PC-9 (cell line): ENCODE measurements at regions not wholly inside any gene's neighbourhood (a gene's known extent, or its start where the extent isn't known, plus 50 kb on each side); places are given as distances from the start of the nearest gene placed in this dataset.

Source experiments
- BruUV-seq: library from RNA; stranded (reverse); fragments of 400-500 nt; replicated peaks from 2 replicates; lab custom pipeline; 2021; lab: Mats Ljungman, UMichigan
- CTCF ChIA-PET: fragments of 300-600 bp; sonication (Branson Sonifier 250); formaldehyde crosslinking; loops from one replicate; lab custom pipeline; 2022; ENCODE audit warnings: antibody characterized with exemption; lab: Charles Lee
- POLR2A ChIA-PET: fragments of 300-600 bp; sonication (Branson Sonifier 250); formaldehyde crosslinking; loops from one replicate; lab custom pipeline; 2022; ENCODE audit warnings: antibody characterized with exemption; ENCODE audit not compliant: unreplicated experiment; lab: Charles Lee
- DNase-seq, 2 experiments: peaks; one replicate each; pipeline versions ENCODE4 v3.0.0 to v3.0.0-alpha.2; 2015 to 2022; ENCODE audit warnings: mixed read lengths in 1 of 2
- H2AFZ ChIP-seq: fragments of 200-600 bp; sonication (generic); 2 replicates; pipeline ENCODE4 v1.8.1; 2017; ENCODE audit warnings: antibody characterized with exemption
- H3F3A ChIP-seq: fragments of 200-600 bp; sonication (generic); 2 replicates; pipeline ENCODE4 v1.8.1; 2017; ENCODE audit warnings: antibody characterized with exemption, mild to moderate bottlenecking, low read depth; ENCODE audit not compliant: insufficient read depth
- H3K27ac ChIP-seq: fragments of 200-600 bp; sonication (generic); 2 replicates; pipeline ENCODE4 v1.6.1; 2016; ENCODE audit warnings: mixed run types
- H3K27me3 ChIP-seq: fragments of 200-600 bp; sonication (generic); 2 replicates; pipeline ENCODE4 v1.6.1; 2016; ENCODE audit warnings: low read depth, mixed run types; ENCODE audit not compliant: insufficient read depth
- H3K36me3 ChIP-seq: fragments of 200-600 bp; sonication (generic); 2 replicates; pipeline ENCODE4 v1.6.1; 2016; ENCODE audit warnings: low read depth, mixed run types
- H3K4me1 ChIP-seq: fragments of 200-600 bp; sonication (generic); replicated peaks from 2 replicates; pipeline ENCODE4 v1.6.1; 2016; ENCODE audit warnings: mixed run types; ENCODE audit not compliant: insufficient read depth
- H3K4me2 ChIP-seq: fragments of 200-600 bp; sonication (generic); 2 replicates; pipeline ENCODE4 v1.6.1; 2017; ENCODE audit warnings: mixed run types
- H3K4me3 ChIP-seq: fragments of 200-600 bp; sonication (generic); 2 replicates; pipeline ENCODE4 v1.6.1; 2016; ENCODE audit warnings: mixed run types
- H3K79me2 ChIP-seq: fragments of 200-600 bp; sonication (generic); 2 replicates; pipeline ENCODE4 v1.6.1; 2017; ENCODE audit warnings: low read depth, mixed run types
- H3K9me2 ChIP-seq: fragments of 200-600 bp; sonication (generic); 2 replicates; pipeline ENCODE4 v1.8.1; 2017; ENCODE audit warnings: mild to moderate bottlenecking; ENCODE audit not compliant: insufficient read depth
- H3K9me3 ChIP-seq: fragments of 200-600 bp; sonication (generic); 2 replicates; pipeline ENCODE4 v1.8.1; 2016; ENCODE audit warnings: low read depth; ENCODE audit not compliant: insufficient read depth
- H4K20me1 ChIP-seq: fragments of 200-600 bp; sonication (generic); 2 replicates; pipeline ENCODE4 v1.8.1; 2017; ENCODE audit not compliant: insufficient read depth
- CTCF ChIP-seq: fragments of 200-600 bp; sonication (generic); conservative IDR thresholded peaks from 2 replicates; pipeline ENCODE4 v1.6.1; 2017; ENCODE audit warnings: mixed run types, antibody characterized with exemption, mild to moderate bottlenecking, moderate library complexity
- EZH2 ChIP-seq: fragments of 200-600 bp; sonication (generic); IDR thresholded peaks from 2 replicates; pipeline ENCODE4 v1.8.0; 2017; ENCODE audit warnings: antibody characterized with exemption, low read depth
- intact Hi-C: fragments of 100-400 bp; cut with micrococcal nuclease; formaldehyde crosslinking; loops from one replicate; pipeline ENCODE4 v1.10.0; 2022; ENCODE audit not compliant: unreplicated experiment

GRCh38 chr18:44503854-44504253 lies 176.8 kb upstream of the SETBP1 start:
- no peak overlapping the region for H3K4me3 ChIP-seq
- H3K27me3 ChIP-seq: no peaks in the 10 kb centered on the region
- no peaks in the 10 kb centered on the region for H4K20me1 ChIP-seq
- no peak overlapping the region for H3K4me2 ChIP-seq
- intact Hi-C loops: no loop called here
- H3K36me3 ChIP-seq: no peaks in the 10 kb centered on the region
- TF ChIP-seq CTCF: no peak
- TF ChIP-seq EZH2: no peak
- CTCF ChIA-PET: no interaction called here
- POLR2A ChIA-PET: no interaction called here
- H3K9me2 ChIP-seq: no peaks in the 10 kb centered on the region
- no peaks in the 10 kb centered on the region for H3K79me2 ChIP-seq
- H3F3A ChIP-seq: no peaks in the 10 kb centered on the region
- H2AFZ ChIP-seq: no peak overlapping the region
- H3K9me3 ChIP-seq: no peaks in the 10 kb centered on the region
- no peak overlapping the region for H3K27ac ChIP-seq
- BruUV-seq: no TSS peak
- no peaks in the 10 kb centered on the region for H3K4me1 ChIP-seq
- DNase-seq: no peak

- H2AFZ ChIP-seq: no peak overlapping the region
- H3K27ac ChIP-seq: no peak overlapping the region
- no TSS peak for BruUV-seq
- H3K36me3 ChIP-seq: no peaks in the 10 kb centered on the region
- POLR2A ChIA-PET: no interaction called here
- no peaks in the 10 kb centered on the region for H4K20me1 ChIP-seq
- no peak overlapping the region for H3K4me3 ChIP-seq
- no peak overlapping the region for H3K4me2 ChIP-seq
- TF ChIP-seq CTCF (no peak), EZH2 (no peak)
- CTCF ChIA-PET: no interaction called here
- intact Hi-C loops: no loop called here
- no peaks in the 10 kb centered on the region for H3K9me2 ChIP-seq
- DNase-seq: no peak
- no peaks in the 10 kb centered on the region for H3K27me3 ChIP-seq
- no peaks in the 10 kb centered on the region for H3F3A ChIP-seq
- no peaks in the 10 kb centered on the region for H3K4me1 ChIP-seq
- H3K9me3 ChIP-seq: no peaks in the 10 kb centered on the region
- H3K79me2 ChIP-seq: no peaks in the 10 kb centered on the region
Measured at GRCh38 chr18:44507729-44508325, 172.9 kb upstream of the SETBP1 start.

DNA sequence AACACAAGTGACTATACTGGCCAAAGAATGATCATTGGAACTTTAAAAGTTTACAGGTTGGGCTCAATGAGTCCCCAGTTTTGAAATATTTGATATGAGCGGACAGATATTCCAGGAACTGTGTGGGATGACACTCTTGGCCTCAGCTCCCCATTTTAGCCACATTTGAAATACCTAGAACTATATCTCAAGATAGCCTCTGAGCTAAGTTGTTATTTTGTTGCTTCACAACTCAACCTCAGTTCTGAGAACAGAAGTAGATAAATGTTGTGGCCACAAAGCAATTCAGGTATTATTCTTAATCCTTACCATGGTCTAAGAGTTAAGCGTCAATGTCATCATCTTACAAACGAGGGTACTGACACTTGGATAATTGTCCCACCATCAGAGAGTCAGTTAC lies 172.2 kb upstream of the SETBP1 start:
- H3K79me2 ChIP-seq: no peaks in the 10 kb centered on the region
- ChIA-PET CTCF (no interaction called here), POLR2A (no interaction called here)
- no peaks in the 10 kb centered on the region for H3K36me3 ChIP-seq
- no peak overlapping the region for H3K4me3 ChIP-seq
- H4K20me1 ChIP-seq: no peaks in the 10 kb centered on the region
- no peaks in the 10 kb centered on the region for H3K9me3 ChIP-seq
- intact Hi-C loops: no loop called here
- no peaks in the 10 kb centered on the region for H3K9me2 ChIP-seq
- DNase-seq: no peak
- H3K4me2 ChIP-seq: no peak overlapping the region
- no TSS peak for BruUV-seq
- no peak overlapping the region for H3K27ac ChIP-seq
- no peak overlapping the region for H2AFZ ChIP-seq
- TF ChIP-seq EZH2: no peak
- TF ChIP-seq CTCF: no peak
- no peaks in the 10 kb centered on the region for H3F3A ChIP-seq
- no peaks in the 10 kb centered on the region for H3K27me3 ChIP-seq
- H3K4me1 ChIP-seq: no peaks in the 10 kb centered on the region
